OCI-LY7 (cell line): ENCODE measurements at regions not wholly inside any gene's neighbourhood (a gene's known extent, or its start where the extent isn't known, plus 50 kb on each side); places are given as distances from the start of the nearest gene placed in this dataset.

Experiments
- EZH2phosphoT487 ChIP-seq: fragments of 200-600 bp; sonication (generic); IDR thresholded peaks from 2 replicates; pipeline ENCODE4 v1.6.1; 2018; ENCODE audit warnings: low read depth, borderline replicate concordance, mild to moderate bottlenecking, mixed run types, antibody characterized with exemption, low read length, moderate library complexity, mixed read lengths
- TF ChIP-seq, protein P1 (sequence below): fragments of 200-600 bp; sonication (generic); conservative IDR thresholded peaks from 2 replicates; pipeline ENCODE4 v1.5.1; 2014; ENCODE audit warnings: mild to moderate bottlenecking, antibody characterized with exemption, low read length, moderate library complexity, mixed read lengths

DNA sequence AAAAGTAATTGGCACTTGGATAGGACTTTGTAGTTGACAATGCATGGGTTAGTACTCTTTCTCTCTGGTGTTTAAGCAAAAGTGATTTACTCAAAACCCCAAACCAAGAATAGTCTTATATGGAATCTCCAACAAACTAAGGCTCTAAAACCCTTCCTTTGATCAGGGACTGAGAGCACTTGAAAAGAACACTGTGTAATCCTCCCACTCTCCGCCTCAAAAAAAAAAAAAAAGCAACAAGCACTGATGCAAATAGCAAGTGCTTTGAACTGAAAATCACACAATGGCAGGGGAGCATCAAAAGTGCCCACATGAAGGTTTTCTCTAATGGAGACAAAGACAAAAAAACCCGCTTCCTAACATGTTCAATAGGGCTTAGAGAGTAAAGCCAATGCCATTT lies 467.9 kb upstream of the AUTS2 start:
- TF ChIP-seq, protein P1, sequence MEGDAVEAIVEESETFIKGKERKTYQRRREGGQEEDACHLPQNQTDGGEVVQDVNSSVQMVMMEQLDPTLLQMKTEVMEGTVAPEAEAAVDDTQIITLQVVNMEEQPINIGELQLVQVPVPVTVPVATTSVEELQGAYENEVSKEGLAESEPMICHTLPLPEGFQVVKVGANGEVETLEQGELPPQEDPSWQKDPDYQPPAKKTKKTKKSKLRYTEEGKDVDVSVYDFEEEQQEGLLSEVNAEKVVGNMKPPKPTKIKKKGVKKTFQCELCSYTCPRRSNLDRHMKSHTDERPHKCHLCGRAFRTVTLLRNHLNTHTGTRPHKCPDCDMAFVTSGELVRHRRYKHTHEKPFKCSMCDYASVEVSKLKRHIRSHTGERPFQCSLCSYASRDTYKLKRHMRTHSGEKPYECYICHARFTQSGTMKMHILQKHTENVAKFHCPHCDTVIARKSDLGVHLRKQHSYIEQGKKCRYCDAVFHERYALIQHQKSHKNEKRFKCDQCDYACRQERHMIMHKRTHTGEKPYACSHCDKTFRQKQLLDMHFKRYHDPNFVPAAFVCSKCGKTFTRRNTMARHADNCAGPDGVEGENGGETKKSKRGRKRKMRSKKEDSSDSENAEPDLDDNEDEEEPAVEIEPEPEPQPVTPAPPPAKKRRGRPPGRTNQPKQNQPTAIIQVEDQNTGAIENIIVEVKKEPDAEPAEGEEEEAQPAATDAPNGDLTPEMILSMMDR: no peak
- TF ChIP-seq EZH2phosphoT487: no peak
